ENCODE measurements at regions not wholly inside any gene's neighbourhood (a gene's known extent, or its start where the extent isn't known, plus 50 kb on each side); places are given as distances from the start of the nearest gene placed in this dataset.

GRCh38 chr18:59842947-59843346 is 56.8 kb upstream of the PMAIP1 start:
- TF ChIP-seq GABPB1 (CRISPR knock-in tag; IDR thresholded peaks at IDR 0.05) (no peak), ZNF416 (CRISPR knock-in tag; IDR thresholded peaks at IDR 0.05) (no peak), CTCF (IDR thresholded peaks at IDR 0.05) (no peak)
